Endothelial cell of umbilical vein (primary cell): ENCODE measurements at regions not wholly inside any gene's neighbourhood (a gene's known extent, or its start where the extent isn't known, plus 50 kb on each side); places are given as distances from the start of the nearest gene placed in this dataset.

Experiments used
- BruUV-seq: library from RNA; stranded (reverse); fragments of 400-500 nt; replicated peaks from 2 replicates; lab custom pipeline; 2021; lab: Mats Ljungman, UMichigan
- CTCF ChIA-PET: fragments of 300-600, 350-600 bp; sonication (Branson Sonifier 250); formaldehyde crosslinking; loops from one replicate; lab custom pipeline; 2021; ENCODE audit warnings: antibody characterized with exemption, inconsistent platforms; lab: Charles Lee
- POLR2A ChIA-PET: fragments of 300-600, 350-600 bp; sonication (Branson Sonifier 250); formaldehyde crosslinking; loops from one replicate; lab custom pipeline; 2021; ENCODE audit warnings: antibody characterized with exemption, inconsistent platforms; lab: Charles Lee
- DNase-seq: peaks from one replicate; pipeline ENCODE4 v3.0.0-alpha.2; 2011; ENCODE audit warnings: low read depth, low spot score
- FAIRE-seq: peaks from 2 replicates; lab custom pipeline; 2011; peaks lifted over from hg19 to GRCh38; lab: Jason Lieb, UNC
- H2AFZ ChIP-seq: 2 replicates; pipeline ENCODE4 v1.6.0; 2012; ENCODE audit warnings: low read depth, low read length, control low read depth, inconsistent platforms
- H3K27ac ChIP-seq: 2 replicates; pipeline ENCODE4 v1.5.1; 2011; ENCODE audit warnings: low read depth, mild to moderate bottlenecking, control low read depth, low read length, moderate library complexity; ENCODE audit not compliant: insufficient read depth
- H3K27me3 ChIP-seq, 2 experiments: 2 replicates each; pipeline versions ENCODE4 v1.6.0 to v1.6.1; 2011; ENCODE audit warnings: low read length in 2 of 2, mixed read lengths in 1 of 2; ENCODE audit not compliant: control insufficient read depth in 2 of 2, insufficient read depth in 2 of 2
- H3K36me3 ChIP-seq, 2 experiments: 2 replicates in 1 of 2; 3 replicates in 1 of 2; pipeline ENCODE4 v1.5.1; 2011; ENCODE audit warnings: low read length in 2 of 2, mild to moderate bottlenecking in 1 of 2, moderate library complexity in 1 of 2; ENCODE audit not compliant: control insufficient read depth in 2 of 2, insufficient read depth in 2 of 2; ENCODE audit errors: extremely low read depth in 1 of 2
- H3K4me1 ChIP-seq: 3 replicates; pipeline ENCODE4 v1.5.1; 2011; ENCODE audit warnings: mild to moderate bottlenecking, low read length; ENCODE audit not compliant: control insufficient read depth, insufficient read depth; ENCODE audit errors: extremely low read depth
- H3K4me2 ChIP-seq: 2 replicates; pipeline ENCODE4 v1.6.1; 2011; ENCODE audit warnings: low read length, control low read depth, mixed read lengths; ENCODE audit not compliant: insufficient read depth
- H3K4me3 ChIP-seq, 3 experiments: fragments of 200-600 bp in 1 of 3; sonication (generic), shearing (Covaris generic) in 1 of 3; replicated peaks in 1 of 3; 2 replicates each; pipeline ENCODE4 v1.5.1; 2011 to 2016; ENCODE audit warnings: control low read depth in 3 of 3, low read length in 3 of 3, mild to moderate bottlenecking in 2 of 3, inconsistent platforms in 1 of 3, low read depth in 1 of 3, moderate library complexity in 1 of 3; ENCODE audit not compliant: insufficient read depth in 1 of 3
- H3K79me2 ChIP-seq: 2 replicates; pipeline ENCODE4 v1.6.0; 2012; ENCODE audit warnings: low read length, inconsistent platforms; ENCODE audit not compliant: control insufficient read depth, insufficient read depth
- H3K9ac ChIP-seq: replicated peaks from 2 replicates; pipeline ENCODE3; 2011; ENCODE audit warnings: low read length, control low read depth; ENCODE audit not compliant: insufficient read depth; ENCODE audit errors: extremely low read depth
- H3K9me1 ChIP-seq: replicated peaks from 3 replicates; pipeline ENCODE4 v1.6.0; 2011; ENCODE audit warnings: mild to moderate bottlenecking, low read length; ENCODE audit not compliant: control insufficient read depth, insufficient read depth; ENCODE audit errors: extremely low read depth
- H3K9me3 ChIP-seq: replicated peaks from 2 replicates; pipeline ENCODE4 v1.5.1; 2012; ENCODE audit warnings: low read length, inconsistent platforms; ENCODE audit not compliant: control insufficient read depth, insufficient read depth
- H4K20me1 ChIP-seq: replicated peaks from 2 replicates; pipeline ENCODE3; 2011; ENCODE audit warnings: mild to moderate bottlenecking, low read length; ENCODE audit not compliant: control insufficient read depth, insufficient read depth; ENCODE audit errors: extremely low read depth
- CTCF ChIP-seq, 2 donors: IDR thresholded peaks; 1 replicate in 1 of 2; 2 replicates in 1 of 2; pipeline ENCODE4 v1.5.1; 2011; ENCODE audit warnings: low read length in 2 of 2, mild to moderate bottlenecking in 2 of 2, moderate library complexity in 2 of 2, control low read depth in 1 of 2, inconsistent platforms in 1 of 2, low read depth in 1 of 2; ENCODE audit not compliant: insufficient read depth in 1 of 2; ENCODE audit errors: extremely low read depth in 1 of 2
- EZH2 ChIP-seq: IDR thresholded peaks from 2 replicates; pipeline ENCODE4 v1.6.1; 2012; ENCODE audit warnings: borderline replicate concordance, low read depth, mild to moderate bottlenecking, moderate library complexity, low read length, inconsistent platforms; ENCODE audit not compliant: severe bottlenecking
- FOS ChIP-seq: IDR thresholded peaks from 2 replicates; pipeline ENCODE4 v1.6.1; 2011; ENCODE audit warnings: mild to moderate bottlenecking, low read length, moderate library complexity, borderline replicate concordance; ENCODE audit not compliant: insufficient read depth
- GATA2 ChIP-seq: IDR thresholded peaks from 2 replicates; pipeline ENCODE4 v1.7.0; 2011; ENCODE audit warnings: low read depth, mild to moderate bottlenecking, moderate library complexity, mixed read lengths, low read length; ENCODE audit not compliant: insufficient read length, insufficient read depth
- JUN ChIP-seq: IDR thresholded peaks from 2 replicates; pipeline ENCODE4 v1.6.1; 2011; ENCODE audit warnings: borderline replicate concordance, low read depth; ENCODE audit not compliant: insufficient read length, insufficient read depth
- MYC ChIP-seq: IDR thresholded peaks from one replicate; pipeline ENCODE4 v1.6.1; 2011; ENCODE audit warnings: mild to moderate bottlenecking, low read depth, low read length
- POLR2A ChIP-seq: IDR thresholded peaks from 2 replicates; pipeline ENCODE4 v1.6.1; 2012; ENCODE audit warnings: low read depth, mild to moderate bottlenecking, control low read depth, low read length
- POLR2AphosphoS5 ChIP-seq: IDR thresholded peaks from 2 replicates; pipeline ENCODE4 v1.6.1; 2012; ENCODE audit warnings: low read depth, mild to moderate bottlenecking, control low read depth, low read length, moderate library complexity; ENCODE audit not compliant: insufficient read depth
- dilution Hi-C: fragments of 300-500 bp; cut with MboI; formaldehyde crosslinking; loops from one replicate; pipeline ENCODE4 v1.15.0; 2019; ENCODE audit warnings: low sequenced_read_pairs; ENCODE audit not compliant: extremely low pct_ligation_motif_present
- intact Hi-C: fragments of 100-400 bp; cut with micrococcal nuclease; formaldehyde crosslinking; loops from one replicate; pipeline ENCODE4 v1.10.0; 2022
- TF ChIP-seq, protein P1 (sequence below): IDR thresholded peaks from 2 replicates; pipeline ENCODE4 v1.6.1; 2011; ENCODE audit not compliant: insufficient read depth, insufficient read length

- Histone ChIP-seq H3K79me2 (no peaks in the 10 kb centered on the region), H3K4me1 (no peaks in the 10 kb centered on the region), H4K20me1 (no peaks in the 10 kb centered on the region), H3K27me3 (no peaks in the 10 kb centered on the region), H3K4me2 (no peak overlapping the region), H3K4me3 (no peak overlapping the region), H3K36me3 (no peaks in the 10 kb centered on the region), H3K9ac (no peak overlapping the region), H3K9me1 (no peaks in the 10 kb centered on the region), H2AFZ (no peak overlapping the region), H3K27ac (no peak overlapping the region), H3K9me3 (no peaks in the 10 kb centered on the region)
- TF ChIP-seq EZH2 (no peak), CTCF (IDR thresholded peaks at IDR 0.05; ENCODE audit: extremely low read depth in 1 of 2, insufficient read depth in 1 of 2, low read depth in 1 of 2, low read length in 2 of 2) (no peak), MYC (no peak), POLR2A (no peak), POLR2AphosphoS5 (no peak)
- DNase-seq, result no peak
- dilution Hi-C loops, result no loop called here
- FAIRE-seq, result no peak
- POLR2A ChIA-PET, result no interaction called here
- intact Hi-C loops, result no loop called here
- CTCF ChIA-PET, result interaction anchor here (1.9 kb wide), 1 partner anchor 11 kb away, joined by 4 read pairs; no protein-coding TSS in a partner anchor
- BruUV-seq, result no TSS peak
Observed at GRCh38 chr5:107735558-107735957, 64.8 kb upstream of the EFNA5 start.

DNA sequence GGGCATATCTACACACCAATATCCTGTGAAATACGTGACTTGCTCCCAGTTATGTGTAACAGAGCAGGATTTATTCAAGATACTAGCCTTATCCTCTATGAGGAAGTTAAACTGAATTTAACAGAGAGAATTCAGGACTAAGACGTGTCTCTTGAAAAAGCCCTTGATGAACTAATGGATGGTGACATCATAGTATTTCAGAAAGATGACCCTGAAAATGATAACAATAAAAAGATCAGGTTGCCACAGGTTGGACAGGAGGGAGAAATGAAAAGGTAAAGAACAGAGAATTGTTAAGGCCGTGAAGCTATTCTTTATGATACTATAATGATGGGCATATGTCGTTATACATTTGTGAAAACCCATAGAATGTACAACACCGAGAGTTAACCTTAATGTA, 56.2 kb upstream of the EFNA5 start:
- Histone ChIP-seq H3K9me3 (no peaks in the 10 kb centered on the region), H3K27ac (no peak overlapping the region), H3K79me2 (no peaks in the 10 kb centered on the region), H3K9ac (no peak overlapping the region), H3K27me3 (no peaks in the 10 kb centered on the region), H3K4me2 (no peak overlapping the region), H3K9me1 (no peaks in the 10 kb centered on the region), H3K4me3 (no peak overlapping the region), H2AFZ (no peak overlapping the region), H3K36me3 (no peaks in the 10 kb centered on the region), H4K20me1 (no peaks in the 10 kb centered on the region), H3K4me1 (no peaks in the 10 kb centered on the region)
- FAIRE-seq, result no peak
- ChIA-PET POLR2A (no interaction called here), CTCF (no interaction called here)
- TF ChIP-seq GATA2, result no peak
- TF ChIP-seq FOS, result no peak
- TF ChIP-seq JUN, result no peak
- no peak for TF ChIP-seq EZH2
- no peak for TF ChIP-seq MYC
- TF ChIP-seq POLR2AphosphoS5, result no peak
- TF ChIP-seq, protein P1, sequence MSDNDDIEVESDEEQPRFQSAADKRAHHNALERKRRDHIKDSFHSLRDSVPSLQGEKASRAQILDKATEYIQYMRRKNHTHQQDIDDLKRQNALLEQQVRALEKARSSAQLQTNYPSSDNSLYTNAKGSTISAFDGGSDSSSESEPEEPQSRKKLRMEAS, result no peak
- no peak for TF ChIP-seq CTCF (IDR thresholded peaks at IDR 0.05; ENCODE audit: extremely low read depth in 1 of 2, insufficient read depth in 1 of 2, low read depth in 1 of 2, low read length in 2 of 2)
- no peak for TF ChIP-seq POLR2A
- DNase-seq, result no peak
- intact Hi-C loops (no loop called here), dilution Hi-C loops (no loop called here)
- BruUV-seq, result no TSS peak
